BJ (cell line): ENCODE measurements at regions not wholly inside any gene's neighbourhood (a gene's known extent, or its start where the extent isn't known, plus 50 kb on each side); places are given as distances from the start of the nearest gene placed in this dataset.
"Not testable (repeated sequence)": the region's sequence is repeated elsewhere in the genome, so short reads cannot be mapped to it uniquely, and the experiment has no call there.

Experiments used
- CTCF ChIA-PET: fragments of 350-600 bp; formaldehyde crosslinking; extraction: SDS; loops from one replicate; lab custom pipeline; 2021; ENCODE audit warnings: antibody characterized with exemption, inconsistent platforms; lab: Yijun Ruan, JAX
- POLR2A ChIA-PET: fragments of 300-600 bp; sonication (Branson Sonifier 250); formaldehyde crosslinking; extraction: SDS; loops from one replicate; lab custom pipeline; 2021; ENCODE audit warnings: antibody characterized with exemption; lab: Charles Lee
- DNase-seq: peaks from one replicate; pipeline ENCODE4 v3.0.0-alpha.2; 2011; ENCODE audit warnings: low read depth
- H3K27me3 ChIP-seq: 2 replicates; pipeline ENCODE4 v1.6.0; 2011; ENCODE audit warnings: low read length; ENCODE audit not compliant: control insufficient read depth, insufficient read depth
- H3K36me3 ChIP-seq: 2 replicates; pipeline ENCODE4 v1.5.1; 2011; ENCODE audit warnings: low read length; ENCODE audit not compliant: control insufficient read depth, insufficient read depth
- H3K4me3 ChIP-seq: 2 replicates; pipeline ENCODE4 v1.5.1; 2011; ENCODE audit warnings: low read depth, mild to moderate bottlenecking, control low read depth, low read length
- TF ChIP-seq, protein P1 (sequence below): IDR thresholded peaks from 2 replicates; pipeline ENCODE4 v1.5.1; 2011; ENCODE audit warnings: low read depth, mild to moderate bottlenecking, control low read depth, inconsistent platforms, low read length, moderate library complexity; ENCODE audit not compliant: insufficient read depth

DNA sequence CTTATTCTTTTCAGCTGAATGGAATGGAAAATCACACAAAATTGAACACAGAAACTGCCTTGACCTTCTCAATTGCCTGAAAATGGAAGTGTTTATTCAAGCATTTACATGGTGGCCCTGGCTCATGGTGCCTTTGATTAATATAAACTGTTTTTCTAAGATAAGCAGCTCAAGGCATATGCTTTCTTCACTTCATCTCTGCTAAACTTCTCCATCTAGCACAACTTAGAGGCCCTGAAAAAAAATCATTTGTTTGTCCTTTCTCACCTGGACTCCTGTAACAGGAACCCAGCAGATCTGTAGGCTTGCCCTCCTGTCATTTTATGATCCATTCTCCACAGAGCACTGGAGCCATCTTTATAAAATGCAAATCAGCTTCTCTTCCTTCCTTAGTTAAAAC, 117.5 kb upstream of the KRR1 start:
- TF ChIP-seq, protein P1, sequence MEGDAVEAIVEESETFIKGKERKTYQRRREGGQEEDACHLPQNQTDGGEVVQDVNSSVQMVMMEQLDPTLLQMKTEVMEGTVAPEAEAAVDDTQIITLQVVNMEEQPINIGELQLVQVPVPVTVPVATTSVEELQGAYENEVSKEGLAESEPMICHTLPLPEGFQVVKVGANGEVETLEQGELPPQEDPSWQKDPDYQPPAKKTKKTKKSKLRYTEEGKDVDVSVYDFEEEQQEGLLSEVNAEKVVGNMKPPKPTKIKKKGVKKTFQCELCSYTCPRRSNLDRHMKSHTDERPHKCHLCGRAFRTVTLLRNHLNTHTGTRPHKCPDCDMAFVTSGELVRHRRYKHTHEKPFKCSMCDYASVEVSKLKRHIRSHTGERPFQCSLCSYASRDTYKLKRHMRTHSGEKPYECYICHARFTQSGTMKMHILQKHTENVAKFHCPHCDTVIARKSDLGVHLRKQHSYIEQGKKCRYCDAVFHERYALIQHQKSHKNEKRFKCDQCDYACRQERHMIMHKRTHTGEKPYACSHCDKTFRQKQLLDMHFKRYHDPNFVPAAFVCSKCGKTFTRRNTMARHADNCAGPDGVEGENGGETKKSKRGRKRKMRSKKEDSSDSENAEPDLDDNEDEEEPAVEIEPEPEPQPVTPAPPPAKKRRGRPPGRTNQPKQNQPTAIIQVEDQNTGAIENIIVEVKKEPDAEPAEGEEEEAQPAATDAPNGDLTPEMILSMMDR, result no peak
- POLR2A ChIA-PET, result no interaction called here
- no peaks in the 10 kb centered on the region for H3K27me3 ChIP-seq
- DNase-seq, result no peak
- H3K36me3 ChIP-seq, result no peaks in the 10 kb centered on the region
- no peak overlapping the region for H3K4me3 ChIP-seq
- CTCF ChIA-PET, result interaction anchor here (0.8 kb wide), 1 partner anchor 408 kb away, joined by 4 read pairs; no protein-coding TSS in a partner anchor

DNA sequence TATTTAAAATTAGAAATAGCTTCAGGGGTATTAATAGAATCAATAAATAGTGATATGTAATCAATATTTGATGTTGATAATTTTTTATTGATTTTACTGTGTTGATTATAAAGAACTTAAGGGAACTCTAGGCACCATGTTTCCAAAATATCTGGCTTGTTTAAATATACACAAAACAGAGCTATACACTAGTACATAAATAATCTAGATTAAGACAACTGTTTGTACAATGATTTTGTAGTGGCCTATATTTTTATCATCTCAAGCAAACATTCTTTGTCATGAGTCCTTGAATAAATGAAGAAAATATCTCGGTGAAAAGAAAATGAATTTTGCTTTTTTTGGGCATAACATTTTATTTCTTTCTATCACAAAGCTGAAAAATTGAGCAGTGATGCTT, 117.1 kb upstream of the KRR1 start:
- POLR2A ChIA-PET, result no interaction called here
- TF ChIP-seq, protein P1, result no peak
- CTCF ChIA-PET, result no interaction called here

DNA sequence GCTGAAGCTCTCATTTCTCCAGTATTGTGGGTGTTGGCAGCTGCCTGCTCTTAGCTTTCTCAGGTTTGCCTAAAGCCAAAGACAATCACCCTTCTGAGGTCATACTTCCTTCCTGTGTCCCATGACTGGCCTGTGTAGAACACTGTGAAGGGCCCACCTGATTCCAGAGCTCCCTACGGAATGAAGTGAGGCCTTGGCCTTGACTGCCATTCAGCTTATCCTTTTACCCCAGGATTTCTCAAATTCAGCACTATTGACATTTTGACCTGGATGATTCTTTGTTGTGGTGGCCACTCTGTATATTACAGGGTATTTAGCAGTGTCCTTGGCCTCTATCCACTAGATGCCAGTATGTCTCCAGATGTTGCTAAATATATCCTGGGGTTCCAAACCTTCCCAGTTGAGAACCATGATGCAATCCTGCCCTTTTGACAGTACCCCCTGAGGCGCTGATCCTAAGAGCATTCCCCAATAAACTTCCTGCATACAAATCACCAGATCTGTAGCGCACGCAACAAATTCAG, 112.3 kb upstream of the KRR1 start:
- no peak for DNase-seq
- TF ChIP-seq, protein P1, result peak; percentile 38
- POLR2A ChIA-PET, result no interaction called here
- CTCF ChIA-PET, result interaction anchor here (0.6 to 3.2 kb wide), 11 partner anchors 16 to 725 kb away, joined by 3 to 11 read pairs (median 4); partner anchors contain the start of genes BBS10 and PHLDA1
- Histone ChIP-seq H3K36me3 (no peaks in the 10 kb centered on the region), H3K4me3 (no peak overlapping the region), H3K27me3 (no peaks in the 10 kb centered on the region)

More for the DNA sequence above, 117.1 kb upstream of the KRR1 start:
- Histone ChIP-seq H3K27me3 (no peaks in the 10 kb centered on the region), H3K36me3 (no peaks in the 10 kb centered on the region), H3K4me3 (no peak overlapping the region)
- DNase-seq, result no peak

DNA sequence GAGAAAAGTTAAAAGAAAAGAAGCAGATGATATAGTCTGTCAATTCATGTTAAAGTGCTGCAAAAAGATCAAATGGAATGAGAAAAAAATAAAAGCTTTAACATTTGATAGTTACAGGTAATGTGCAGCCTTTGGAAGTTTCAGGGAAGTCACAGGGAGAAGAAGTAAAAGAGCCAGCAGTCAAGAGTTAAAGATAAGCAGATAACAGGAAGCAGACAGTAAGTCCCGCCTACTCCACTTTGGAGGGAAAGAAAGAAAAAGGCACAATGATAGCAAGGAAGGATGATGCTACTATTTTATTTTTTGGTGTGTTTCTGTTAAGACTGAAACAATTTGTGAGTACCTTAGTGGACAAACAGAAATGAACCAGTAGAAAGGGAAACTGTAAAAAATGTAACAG, 111.1 kb upstream of the KRR1 start:
- TF ChIP-seq, protein P1, result no peak
- Histone ChIP-seq H3K36me3 (no peaks in the 10 kb centered on the region), H3K27me3 (no peaks in the 10 kb centered on the region), H3K4me3 (no peak overlapping the region)
- POLR2A ChIA-PET, result no interaction called here
- CTCF ChIA-PET, result interaction anchor here (0.6 to 3.2 kb wide), 2 partner anchors 33 to 408 kb away, joined by 4 to 11 read pairs; partner anchors contain the start of gene PHLDA1
- no peak for DNase-seq

DNA sequence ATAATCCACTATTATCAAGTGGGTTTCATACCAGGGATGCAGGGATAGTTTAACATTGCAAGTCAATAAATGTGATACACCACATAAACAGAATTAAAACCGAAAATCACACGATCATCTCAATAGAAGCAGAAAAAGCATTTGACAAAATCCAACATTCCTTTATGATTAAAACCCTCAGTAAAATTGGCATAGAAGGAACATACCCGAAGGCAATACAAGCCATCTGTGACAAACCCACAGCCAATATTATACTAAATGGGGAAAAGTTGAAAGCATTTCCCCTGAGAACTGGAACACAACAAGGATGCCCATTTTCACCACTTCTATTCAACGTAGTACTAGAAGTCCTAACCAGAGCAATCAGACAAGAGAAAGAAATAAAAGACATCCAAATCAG, 103.0 kb upstream of the KRR1 start:
- DNase-seq, H3K4me3 ChIP-seq, H3K27me3 ChIP-seq, H3K36me3 ChIP-seq, POLR2A ChIA-PET: not testable (repeated sequence)
- CTCF ChIA-PET, result interaction anchor here (0.7 to 1.0 kb wide), 2 partner anchors 464 to 842 kb away, joined by 3 to 5 read pairs; no protein-coding TSS in a partner anchor

DNA sequence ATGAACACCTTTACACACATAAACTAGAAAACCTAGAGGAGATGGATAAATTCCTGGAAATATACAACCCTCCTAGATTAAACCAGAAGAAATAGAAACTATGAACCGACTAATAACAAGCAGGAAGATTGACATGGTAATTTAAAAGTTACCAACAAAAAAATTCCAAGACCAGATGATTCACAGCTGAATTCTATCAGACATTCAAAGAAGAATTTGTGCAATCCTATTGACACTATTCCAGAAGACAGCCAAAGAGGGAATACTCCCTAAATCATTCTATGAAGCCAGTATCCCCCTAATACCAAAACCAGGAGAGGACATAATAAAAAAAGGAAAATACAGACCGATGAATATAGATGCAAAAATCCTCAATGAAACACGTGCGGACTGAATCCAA, 102.6 kb upstream of the KRR1 start:
- TF ChIP-seq, protein P1, result no peak
- Histone ChIP-seq H3K36me3 (no peaks in the 10 kb centered on the region), H3K4me3 (no peak overlapping the region), H3K27me3 (no peaks in the 10 kb centered on the region)
- CTCF ChIA-PET, result interaction anchor here (1.0 kb wide), 1 partner anchor 842 kb away, joined by 3 read pairs; no protein-coding TSS in a partner anchor
- DNase-seq, result no peak
- POLR2A ChIA-PET, result no interaction called here
